Epithelial cell of prostate (primary cell): ENCODE measurements at regions not wholly inside any gene's neighbourhood (a gene's known extent, or its start where the extent isn't known, plus 50 kb on each side); places are given as distances from the start of the nearest gene placed in this dataset.
"Not testable (repeated sequence)": the region's sequence is repeated elsewhere in the genome, so short reads cannot be mapped to it uniquely, and the experiment has no call there.

Experiments used
- DNase-seq: peaks from one replicate; pipeline ENCODE4 v3.0.0-alpha.2; 2011; ENCODE audit warnings: low read depth, low spot score
- H3K27ac ChIP-seq: fragments of 450-650 bp; 2 replicates; pipeline ENCODE4 v1.5.1; 2017; ENCODE audit warnings: mild to moderate bottlenecking

DNA sequence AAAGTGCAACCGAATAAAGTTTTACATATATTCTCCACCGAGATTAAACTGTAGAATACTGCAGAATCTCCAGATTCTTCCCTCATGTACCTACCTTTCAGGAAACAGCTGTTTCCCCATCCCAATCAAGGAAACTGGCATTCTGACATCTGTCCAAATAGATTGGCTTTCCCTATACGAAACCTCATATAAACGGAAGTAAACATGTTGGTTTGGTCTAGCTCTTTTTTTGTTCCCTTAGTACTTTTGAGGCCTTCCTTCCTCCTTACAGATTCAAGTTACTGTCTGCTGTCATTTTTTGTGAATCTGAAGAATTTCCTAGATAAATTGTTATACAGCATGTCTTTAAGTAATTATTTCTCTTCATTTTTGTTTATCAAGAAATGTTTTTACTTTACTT, 554.6 kb downstream of the RPIA start:
- DNase-seq, H3K27ac ChIP-seq: not testable (repeated sequence)

DNA sequence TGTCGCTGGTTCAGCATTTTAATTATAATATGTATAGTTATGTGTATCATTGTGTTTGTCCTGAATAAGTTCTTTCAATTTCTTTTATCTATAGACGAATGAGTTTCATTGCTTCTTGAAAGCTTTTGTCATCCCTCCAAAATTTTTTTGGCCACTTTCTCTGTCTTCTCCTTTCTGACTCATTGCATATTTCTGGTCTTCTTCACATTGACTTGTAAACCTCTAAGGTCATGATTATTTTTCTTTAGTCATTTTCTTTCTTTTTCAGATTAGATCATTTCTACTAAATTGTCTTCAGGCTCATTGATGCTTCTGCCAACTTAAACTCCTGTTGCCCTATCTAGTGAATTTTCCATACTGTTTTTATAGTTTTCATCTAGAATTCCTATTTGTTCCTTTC, 555.1 kb downstream of the RPIA start:
- H3K27ac ChIP-seq, DNase-seq: not testable (repeated sequence)

DNA sequence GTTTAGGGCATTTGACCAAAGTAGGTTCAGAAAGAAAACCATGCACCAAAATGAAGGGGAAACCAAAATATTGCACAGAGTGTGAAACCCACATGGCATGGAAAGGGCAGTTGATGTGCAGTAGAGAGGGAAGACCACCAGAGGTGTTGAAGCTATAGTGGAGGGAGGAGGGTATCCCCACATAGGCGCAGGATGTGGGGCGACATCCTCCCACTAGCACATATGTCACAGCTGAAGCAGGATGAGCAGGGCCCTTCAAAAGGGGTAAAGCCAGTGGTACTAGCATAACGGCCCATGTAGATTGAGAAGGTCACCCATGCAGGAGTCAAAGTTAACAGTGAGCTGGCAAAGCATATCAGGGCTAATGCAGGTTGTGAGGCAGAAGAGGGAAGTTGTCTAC, 563.5 kb downstream of the RPIA start:
- DNase-seq, H3K27ac ChIP-seq: not testable (repeated sequence)

DNA sequence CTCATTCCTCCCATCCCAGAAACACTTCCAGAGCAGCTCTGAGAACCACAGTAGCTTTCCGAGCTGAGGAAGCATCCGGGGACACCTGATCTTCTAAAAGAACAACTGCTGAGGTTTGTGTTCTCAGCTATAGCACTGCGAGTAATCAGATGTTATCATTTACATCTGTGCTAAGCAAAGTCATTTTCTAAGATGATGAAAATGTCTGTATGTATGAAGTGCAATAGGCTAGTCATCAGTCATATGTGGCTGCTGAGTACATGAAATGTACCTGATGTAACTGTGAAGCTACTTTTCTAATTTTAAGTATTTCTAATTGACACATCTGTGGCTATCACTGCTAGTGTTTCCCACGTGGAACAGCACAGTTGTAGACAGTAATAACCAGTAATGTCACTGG, 582.0 kb downstream of the RPIA start:
- not testable (repeated sequence) for H3K27ac ChIP-seq, DNase-seq

DNA sequence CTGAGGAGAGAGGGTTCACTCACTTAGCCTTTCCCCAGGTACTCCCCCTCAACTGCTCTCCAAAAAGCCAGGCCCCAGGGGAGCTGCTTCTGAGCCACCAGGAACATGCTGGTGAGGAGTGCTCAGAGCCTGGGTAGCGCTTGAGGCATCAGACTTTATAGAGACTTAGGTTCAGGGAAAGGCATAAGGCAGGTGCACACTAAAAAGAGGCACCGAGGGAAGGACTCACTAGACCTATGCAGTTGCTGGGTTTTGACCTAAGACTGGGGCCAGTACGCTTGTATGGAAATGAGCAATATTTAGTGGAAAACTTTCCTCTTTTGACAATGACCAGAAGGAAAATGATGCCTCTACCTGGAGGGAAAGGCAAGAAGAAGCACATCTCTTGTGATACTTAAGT, 589.1 kb downstream of the RPIA start:
- DNase-seq, H3K27ac ChIP-seq: not testable (repeated sequence)

DNA sequence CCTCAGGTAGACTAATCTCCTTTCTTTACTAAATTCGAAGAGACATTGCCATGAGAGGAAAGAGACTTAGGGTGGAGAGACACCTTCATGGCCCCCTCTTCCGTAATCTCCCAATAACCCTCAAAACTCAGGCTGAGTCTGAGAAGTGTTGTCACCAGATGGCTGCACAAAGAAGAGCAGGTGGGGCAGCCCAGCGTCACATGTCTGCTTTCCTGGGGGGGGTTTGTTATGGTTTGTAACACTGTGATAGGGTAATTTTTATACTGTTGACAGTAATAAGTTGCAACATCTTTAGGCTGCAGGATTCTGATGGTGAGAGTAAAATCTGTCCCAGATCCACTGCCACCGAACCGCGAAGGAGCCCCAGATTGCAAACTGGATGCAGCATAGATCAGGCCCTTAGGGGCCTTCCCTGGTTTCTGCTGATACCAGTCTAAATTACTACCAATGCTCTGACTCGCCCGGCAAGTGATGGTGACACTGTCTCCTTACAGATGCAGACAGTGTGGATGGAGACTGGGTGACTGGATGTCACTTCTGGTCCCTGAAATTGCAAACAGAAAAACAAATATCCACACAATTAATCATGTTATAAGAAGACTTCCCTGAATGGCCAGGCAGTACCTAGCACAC, 595.1 kb downstream of the RPIA start:
- DNase-seq, H3K27ac ChIP-seq: not testable (repeated sequence)

DNA sequence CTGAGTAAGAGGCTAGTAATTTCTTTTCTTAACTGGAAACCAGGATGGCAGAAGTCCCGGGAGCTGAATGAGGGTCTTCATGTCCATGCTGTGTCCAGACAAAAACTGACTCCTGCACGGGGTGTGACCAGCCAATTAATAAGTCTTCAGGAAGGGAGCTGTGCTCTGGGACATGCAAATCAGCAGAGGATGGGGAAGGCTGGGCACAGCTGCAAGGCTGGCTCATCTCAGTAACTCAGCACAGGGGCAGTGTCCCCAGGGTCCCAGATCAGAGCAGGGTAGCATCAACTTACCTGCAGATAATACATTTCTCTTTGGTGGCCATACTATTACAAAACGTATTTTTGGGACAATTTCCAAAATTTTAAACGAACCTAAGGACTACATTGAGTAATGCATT, 595.6 kb downstream of the RPIA start:
- not testable (repeated sequence) for DNase-seq, H3K27ac ChIP-seq

DNA sequence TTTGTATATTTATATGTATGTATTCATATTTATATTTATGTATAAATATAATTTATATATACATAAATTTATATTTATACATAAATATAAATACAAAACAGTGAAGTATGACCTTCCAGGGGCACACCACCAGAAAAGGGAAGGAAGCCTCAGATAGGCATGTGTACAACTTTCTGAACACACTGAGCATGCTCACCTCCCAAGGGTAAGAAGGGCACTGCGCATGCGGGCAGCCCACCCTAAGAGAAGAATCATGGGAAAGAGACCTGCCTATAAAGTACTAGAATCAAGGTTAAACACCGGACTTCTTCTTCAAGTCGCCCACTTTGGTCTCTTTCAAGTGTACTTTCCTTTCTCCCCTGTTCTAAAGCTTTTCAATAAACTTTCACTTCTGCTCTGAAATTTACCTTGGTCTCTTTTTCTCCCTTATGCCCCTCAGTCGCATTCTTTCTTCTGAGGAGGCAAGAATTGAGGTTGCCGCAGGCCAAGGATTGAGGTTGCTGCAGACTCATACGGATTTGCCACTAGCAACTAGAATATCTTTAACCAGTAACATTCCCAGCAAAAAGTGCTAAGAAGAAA, 600.3 kb downstream of the RPIA start:
- DNase-seq, H3K27ac ChIP-seq: not testable (repeated sequence)

DNA sequence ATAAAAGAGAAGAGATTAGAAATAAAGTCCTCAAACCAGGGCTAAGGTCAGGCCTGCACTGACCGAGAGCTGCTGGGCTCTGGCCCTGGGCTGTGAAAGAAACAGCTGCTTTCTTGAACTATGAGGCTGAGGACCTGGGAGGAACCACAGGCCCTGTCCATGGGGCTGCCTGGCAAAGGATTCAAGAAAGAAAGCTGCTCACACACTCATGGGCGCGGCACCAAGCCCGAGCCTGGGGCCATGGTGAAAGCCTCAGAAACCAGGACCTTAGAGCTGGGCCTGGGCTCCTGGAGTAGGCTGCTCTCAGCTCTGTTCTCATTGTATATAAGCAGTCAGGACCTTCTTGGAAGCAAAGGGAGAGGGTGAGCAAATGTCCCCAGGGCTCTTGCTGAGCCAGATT, 601.9 kb downstream of the RPIA start:
- H3K27ac ChIP-seq, DNase-seq: not testable (repeated sequence)

DNA sequence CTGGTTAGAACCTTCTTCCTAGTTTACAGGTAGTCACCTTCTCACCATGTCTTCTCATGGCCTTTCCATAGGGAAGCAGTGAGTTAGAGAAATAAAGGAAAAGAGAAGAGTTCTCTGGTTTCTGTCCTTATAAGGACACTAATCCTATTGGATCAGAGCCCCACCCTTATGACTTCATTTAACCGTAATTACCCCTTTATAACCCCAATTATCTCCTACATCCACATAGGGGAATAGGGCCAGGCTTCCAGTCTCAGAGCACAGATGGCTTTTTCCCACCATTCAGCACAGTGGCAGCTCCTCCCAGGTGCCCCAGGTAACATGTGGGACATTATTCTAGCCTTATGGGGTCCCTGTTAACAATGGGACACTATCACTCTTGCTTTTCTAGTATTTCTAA, 602.9 kb downstream of the RPIA start:
- DNase-seq, H3K27ac ChIP-seq: not testable (repeated sequence)

DNA sequence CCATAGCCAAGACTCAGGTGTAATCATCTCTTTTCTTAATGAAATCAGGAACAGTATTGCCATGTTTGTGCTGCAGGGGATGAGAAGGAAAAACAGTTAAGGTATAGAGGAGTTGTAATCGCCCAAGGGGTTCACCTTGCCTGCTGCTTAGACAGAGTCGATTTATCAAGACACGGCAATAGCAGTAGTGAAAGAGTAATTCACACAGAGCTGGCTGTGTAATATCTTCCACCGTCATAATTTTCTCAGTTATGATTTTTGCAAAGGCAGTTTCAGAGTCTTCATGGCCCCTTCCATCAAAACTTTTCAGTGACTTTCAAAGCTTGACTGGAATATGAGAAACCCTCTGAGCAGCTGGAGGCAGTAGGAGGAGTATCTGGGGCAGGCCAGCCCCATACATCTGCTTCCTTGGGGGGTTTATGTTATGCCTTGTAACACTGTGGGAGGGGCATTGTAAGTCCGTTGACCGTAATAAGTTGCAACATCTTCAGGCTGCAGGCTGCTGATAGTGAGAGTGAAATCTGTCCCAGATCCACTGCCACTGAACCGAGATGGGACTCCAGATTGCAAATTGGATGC, 605.4 kb downstream of the RPIA start:
- not testable (repeated sequence) for DNase-seq, H3K27ac ChIP-seq

DNA sequence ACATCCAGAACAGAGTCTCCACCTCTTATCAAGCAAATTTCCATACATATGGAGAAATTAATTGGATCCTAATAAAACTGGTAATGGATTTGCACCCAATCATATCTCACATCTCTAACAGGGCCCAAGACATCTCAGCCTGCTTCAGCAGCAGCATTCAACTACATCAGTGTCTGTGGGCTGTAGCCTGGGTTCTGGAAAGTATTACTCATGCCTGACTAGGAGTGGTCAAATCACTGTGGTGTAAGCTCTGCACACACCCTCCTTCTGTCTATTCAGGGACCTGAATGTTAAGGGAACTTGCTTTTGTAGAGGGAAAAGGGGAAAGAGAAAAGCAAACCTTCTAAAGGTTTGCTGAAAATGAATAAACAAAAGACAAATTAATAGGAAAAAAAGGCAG, 607.7 kb downstream of the RPIA start:
- not testable (repeated sequence) for H3K27ac ChIP-seq, DNase-seq

DNA sequence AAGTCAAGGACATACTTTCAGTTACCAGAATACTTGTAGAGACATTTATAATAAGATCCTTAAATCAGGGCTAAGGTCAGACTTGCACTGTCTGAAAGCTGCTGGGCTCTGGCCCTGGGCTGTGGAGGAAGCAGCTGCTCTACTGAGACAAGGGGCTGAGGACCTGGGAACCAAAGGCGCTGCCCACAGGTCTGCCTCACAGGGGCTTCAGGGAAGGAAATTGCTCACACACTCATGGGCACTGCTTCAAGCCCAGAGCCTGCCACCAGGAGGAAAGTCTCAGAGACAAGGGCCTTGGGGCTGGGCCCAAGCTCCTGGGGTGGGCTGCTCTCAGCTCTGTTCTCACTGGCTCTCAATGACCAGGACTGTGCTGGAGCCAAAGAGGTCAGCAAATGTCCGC, 614.1 kb downstream of the RPIA start:
- DNase-seq, H3K27ac ChIP-seq: not testable (repeated sequence)

DNA sequence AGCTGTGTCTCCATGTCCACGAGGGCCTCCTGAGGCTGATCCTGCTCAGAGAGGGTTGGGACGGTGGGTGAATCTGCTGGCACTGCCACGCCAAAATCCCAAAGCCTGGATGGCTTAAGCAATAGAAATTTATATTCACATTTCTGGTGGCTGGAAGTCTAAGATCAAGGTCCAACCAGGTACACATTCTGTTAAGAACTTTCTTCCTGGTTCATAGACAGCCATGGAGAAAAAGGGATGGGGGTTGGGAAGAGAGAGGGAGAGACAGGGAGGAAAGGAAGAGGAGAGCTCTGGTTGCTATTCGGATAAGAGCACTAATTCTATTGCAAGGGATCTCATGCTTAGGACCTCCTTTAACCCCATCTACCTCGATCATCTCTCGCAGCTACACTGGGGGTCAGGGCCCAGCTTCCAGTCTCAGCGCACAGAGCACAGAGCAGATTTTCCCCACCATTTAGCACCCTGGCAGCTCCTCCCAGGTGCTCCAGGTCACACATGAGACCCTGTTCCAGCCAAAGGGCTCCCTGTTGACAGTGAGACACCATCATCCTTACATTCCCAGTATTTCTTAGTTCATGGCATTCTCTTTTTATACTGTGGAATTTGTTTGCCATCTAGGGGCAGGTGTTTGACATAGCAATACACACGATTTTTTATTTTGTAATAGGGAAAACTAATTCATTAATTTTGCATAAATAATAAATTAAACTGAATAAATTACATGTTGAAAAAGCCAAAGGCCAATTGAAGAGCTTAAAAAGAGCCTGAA, 615.6 kb downstream of the RPIA start:
- not testable (repeated sequence) for H3K27ac ChIP-seq, DNase-seq

DNA sequence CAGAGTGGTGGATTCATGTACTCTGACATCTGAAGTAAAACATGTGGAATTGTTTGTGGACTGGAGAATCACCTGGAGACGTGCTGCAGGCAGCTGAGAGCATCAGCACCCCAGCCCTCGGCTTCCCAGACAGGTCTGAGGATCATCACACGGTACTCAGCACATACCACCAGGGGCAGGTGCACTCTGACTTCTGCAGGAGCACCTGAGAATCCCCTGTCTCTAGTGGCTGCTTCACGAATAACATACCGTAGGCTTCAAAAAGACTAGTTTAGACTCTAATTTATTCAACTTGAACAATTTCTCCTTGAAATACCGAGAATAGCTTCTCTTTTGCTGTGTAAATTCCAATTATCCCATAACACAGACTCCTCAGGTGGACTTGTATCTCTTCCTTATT, 627.5 kb downstream of the RPIA start:
- DNase-seq, H3K27ac ChIP-seq: not testable (repeated sequence)

DNA sequence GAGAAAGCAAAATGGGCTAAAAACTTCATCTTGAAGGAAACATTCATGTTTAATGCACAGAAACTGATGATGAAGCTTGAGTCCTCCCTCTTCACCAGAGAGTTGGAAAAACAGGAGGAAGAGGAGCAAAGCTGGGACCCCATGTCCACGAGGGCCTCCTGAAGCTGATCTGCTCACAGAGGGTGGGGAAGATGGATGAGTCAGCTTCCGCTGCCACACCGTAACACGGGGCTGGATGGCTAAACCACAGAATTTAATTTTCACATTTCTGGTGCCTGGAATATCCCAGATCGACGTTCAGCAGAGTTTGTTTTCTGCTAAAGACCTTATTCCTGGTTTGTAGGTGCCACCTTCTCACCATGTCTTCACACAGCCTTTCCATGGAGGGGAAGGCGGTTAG, 634.4 kb downstream of the RPIA start:
- not testable (repeated sequence) for H3K27ac ChIP-seq, DNase-seq

DNA sequence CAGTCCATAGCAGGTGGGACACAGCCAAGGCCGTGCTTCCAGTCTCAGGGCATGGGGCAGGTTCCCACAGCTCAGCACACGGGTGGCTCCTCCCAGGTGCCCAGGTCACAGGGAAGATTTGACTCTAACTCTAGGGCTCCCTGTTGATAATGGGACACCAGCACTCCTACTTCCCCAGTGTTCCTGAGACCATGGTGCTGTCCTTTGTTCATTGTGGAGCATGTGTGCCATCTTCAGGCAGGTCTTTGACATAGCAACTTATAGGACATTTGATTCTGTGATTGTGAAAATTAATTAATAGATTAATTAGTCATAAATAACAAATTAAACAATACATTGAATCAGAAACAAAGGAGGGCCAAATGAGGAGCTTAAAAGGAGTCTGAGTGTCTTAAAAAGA, 635.0 kb downstream of the RPIA start:
- DNase-seq, H3K27ac ChIP-seq: not testable (repeated sequence)

DNA sequence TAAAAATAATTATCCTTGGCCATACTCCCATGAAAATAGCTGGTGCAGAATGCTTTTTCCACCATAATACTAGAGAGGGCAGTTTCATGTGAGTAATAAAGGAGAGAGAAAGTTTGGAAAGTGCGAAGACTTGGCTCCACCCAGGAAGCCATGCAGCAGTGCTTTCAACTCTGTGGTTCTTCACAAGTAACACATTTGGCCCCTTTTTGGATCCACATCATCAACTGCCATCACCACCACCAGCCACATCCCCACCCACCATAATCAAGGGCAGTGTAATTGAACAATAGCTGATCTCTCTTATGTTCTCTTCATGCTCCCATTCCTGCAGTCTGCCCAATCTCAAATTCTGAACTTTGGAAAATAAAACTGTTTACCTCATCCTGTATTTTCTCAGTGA, 637.3 kb downstream of the RPIA start:
- DNase-seq, H3K27ac ChIP-seq: not testable (repeated sequence)
